Ascending aorta (tissue), 2 donors: ENCODE measurements at regions not wholly inside any gene's neighbourhood (a gene's known extent, or its start where the extent isn't known, plus 50 kb on each side); places are given as distances from the start of the nearest gene placed in this dataset.

Source experiments
- DNase-seq, 2 donors: peaks; one replicate each; pipeline ENCODE4 v3.0.0-alpha.2; 2019; ENCODE audit warnings: low spot score in 2 of 2
- H3K27ac ChIP-seq, 2 donors: fragments of 200-600 bp; sonication (generic); one replicate each; pipeline ENCODE4 v1.5.1; 2016 to 2017; ENCODE audit warnings: mild to moderate bottlenecking in 1 of 2
- H3K27me3 ChIP-seq: fragments of 200-600 bp; sonication (generic); one replicate; pipeline ENCODE4 v1.5.1; 2017
- H3K36me3 ChIP-seq, 2 donors: fragments of 200-600 bp; sonication (generic); one replicate each; pipeline ENCODE4 v1.5.1; 2016
- H3K4me1 ChIP-seq, 2 donors: fragments of 200-600 bp; sonication (generic); one replicate each; pipeline ENCODE4 v1.5.1; 2016 to 2017; ENCODE audit warnings: mild to moderate bottlenecking in 1 of 2
- H3K4me3 ChIP-seq, 2 donors: fragments of 200-600 bp; sonication (generic); one replicate each; pipeline ENCODE4 v1.5.1; 2016 to 2017; ENCODE audit warnings: mild to moderate bottlenecking in 1 of 2
- H3K9me3 ChIP-seq, 2 donors: fragments of 200-600 bp; sonication (generic); one replicate each; pipeline ENCODE4 v1.5.1; 2016
- CTCF ChIP-seq, 3 experiments: fragments of 200-600 bp in 2 of 3; fragments of 450-650 bp in 1 of 3; sonication (generic) in 2 of 3; IDR thresholded peaks; one replicate each; pipeline ENCODE4 v1.5.1; 2016 to 2019; ENCODE audit warnings: antibody characterized with exemption in 3 of 3, mild to moderate bottlenecking in 1 of 3, moderate library complexity in 1 of 3
- intact Hi-C: fragments of 100-400 bp; cut with DNase I; formaldehyde crosslinking; loops from one replicate; pipeline ENCODE4 v1.15.1; 2023

- no peak overlapping the region for H3K4me3 ChIP-seq
- H3K4me1 ChIP-seq, result no peaks in the 10 kb centered on the region
- no peak overlapping the region for H3K27ac ChIP-seq
- intact Hi-C loops, result no loop called here
- peaks cover 0 to 29% of the 10 kb centered on the region in 2 donors for H3K9me3 ChIP-seq
- H3K27me3 ChIP-seq, result no peaks in the 10 kb centered on the region
- no peak for DNase-seq
- TF ChIP-seq CTCF (IDR thresholded peaks at IDR 0.05), result no peak
- H3K36me3 ChIP-seq, result no peaks in the 10 kb centered on the region
These were observed 55.1 kb upstream of the RGS4 start for GRCh38 chr1:163013826-163014600.

- Histone ChIP-seq H3K36me3 (no peaks in the 10 kb centered on the region), H3K27me3 (no peaks in the 10 kb centered on the region), H3K9me3 (no peaks in the 10 kb centered on the region), H3K27ac (no peak overlapping the region), H3K4me3 (no peak overlapping the region), H3K4me1 (no peaks in the 10 kb centered on the region)
- no peak for DNase-seq
- intact Hi-C loops, result no loop called here
- TF ChIP-seq CTCF (IDR thresholded peaks at IDR 0.05), result no peak
These were observed 62.9 kb upstream of the RGS4 start for GRCh38 chr1:163006051-163006834.

GRCh38 chr1:162997499-162998285 lies 71.5 kb upstream of the RGS4 start:
- no peak for TF ChIP-seq CTCF (IDR thresholded peaks at IDR 0.05)
- no peaks in the 10 kb centered on the region for H3K27me3 ChIP-seq
- no peak overlapping the region for H3K27ac ChIP-seq
- no peaks in the 10 kb centered on the region for H3K4me1 ChIP-seq
- intact Hi-C loops, result no loop called here
- no peak overlapping the region for H3K4me3 ChIP-seq
- DNase-seq, result no peak
- no peaks in the 10 kb centered on the region for H3K9me3 ChIP-seq
- H3K36me3 ChIP-seq, result no peaks in the 10 kb centered on the region

GRCh38 chr1:162996261-162996660 lies 72.9 kb upstream of the RGS4 start:
- Histone ChIP-seq H3K36me3 (no peaks in the 10 kb centered on the region), H3K27me3 (no peaks in the 10 kb centered on the region), H3K27ac (no peak overlapping the region), H3K9me3 (no peaks in the 10 kb centered on the region), H3K4me1 (no peaks in the 10 kb centered on the region), H3K4me3 (no peak overlapping the region)
- intact Hi-C loops, result no loop called here
- no peak for DNase-seq
- no peak for TF ChIP-seq CTCF (IDR thresholded peaks at IDR 0.05)

GRCh38 chr1:162994921-162995320 lies 74.2 kb upstream of the RGS4 start:
- no peak for DNase-seq
- no peaks in the 10 kb centered on the region for H3K4me1 ChIP-seq
- H3K9me3 ChIP-seq, result no peaks in the 10 kb centered on the region
- no peak overlapping the region for H3K27ac ChIP-seq
- no peaks in the 10 kb centered on the region for H3K36me3 ChIP-seq
- no peak for TF ChIP-seq CTCF (IDR thresholded peaks at IDR 0.05)
- no peaks in the 10 kb centered on the region for H3K27me3 ChIP-seq
- H3K4me3 ChIP-seq, result no peak overlapping the region
- intact Hi-C loops, result no loop called here
